Loucy (cell line): ENCODE measurements at regions not wholly inside any gene's neighbourhood (a gene's known extent, or its start where the extent isn't known, plus 50 kb on each side); places are given as distances from the start of the nearest gene placed in this dataset.

Source experiments
- EZH2phosphoT487 ChIP-seq: fragments of 200-600 bp; IDR thresholded peaks from 2 replicates; pipeline ENCODE4 v1.6.1; 2018; ENCODE audit warnings: antibody characterized with exemption, mild to moderate bottlenecking, moderate library complexity, borderline replicate concordance
- TF ChIP-seq, protein P1 (sequence below): fragments of 200-600 bp; sonication (generic); conservative IDR thresholded peaks from 2 replicates; pipeline ENCODE4 v1.5.1; 2014; ENCODE audit warnings: mild to moderate bottlenecking, antibody characterized with exemption, low read length

DNA sequence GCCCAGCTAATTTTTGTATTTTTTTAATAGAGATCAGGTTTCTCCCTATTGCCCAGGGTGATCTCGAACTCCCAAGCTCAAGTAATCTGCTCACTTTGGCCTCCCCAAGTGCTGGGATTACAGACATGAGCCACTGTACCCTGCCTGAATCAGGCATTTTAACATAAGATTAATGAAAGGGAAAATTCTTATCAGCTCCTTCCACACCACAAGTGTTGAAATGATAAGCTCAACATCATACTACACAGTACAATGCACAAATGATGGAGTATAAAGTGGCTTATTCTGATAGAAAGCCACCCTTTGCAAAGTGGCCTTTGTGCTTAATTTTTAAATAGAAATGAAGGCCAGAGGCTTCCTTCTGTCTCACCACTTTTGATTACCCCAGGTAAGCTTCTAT lies 71.3 kb upstream of the MCHR2 start:
- TF ChIP-seq, protein P1, sequence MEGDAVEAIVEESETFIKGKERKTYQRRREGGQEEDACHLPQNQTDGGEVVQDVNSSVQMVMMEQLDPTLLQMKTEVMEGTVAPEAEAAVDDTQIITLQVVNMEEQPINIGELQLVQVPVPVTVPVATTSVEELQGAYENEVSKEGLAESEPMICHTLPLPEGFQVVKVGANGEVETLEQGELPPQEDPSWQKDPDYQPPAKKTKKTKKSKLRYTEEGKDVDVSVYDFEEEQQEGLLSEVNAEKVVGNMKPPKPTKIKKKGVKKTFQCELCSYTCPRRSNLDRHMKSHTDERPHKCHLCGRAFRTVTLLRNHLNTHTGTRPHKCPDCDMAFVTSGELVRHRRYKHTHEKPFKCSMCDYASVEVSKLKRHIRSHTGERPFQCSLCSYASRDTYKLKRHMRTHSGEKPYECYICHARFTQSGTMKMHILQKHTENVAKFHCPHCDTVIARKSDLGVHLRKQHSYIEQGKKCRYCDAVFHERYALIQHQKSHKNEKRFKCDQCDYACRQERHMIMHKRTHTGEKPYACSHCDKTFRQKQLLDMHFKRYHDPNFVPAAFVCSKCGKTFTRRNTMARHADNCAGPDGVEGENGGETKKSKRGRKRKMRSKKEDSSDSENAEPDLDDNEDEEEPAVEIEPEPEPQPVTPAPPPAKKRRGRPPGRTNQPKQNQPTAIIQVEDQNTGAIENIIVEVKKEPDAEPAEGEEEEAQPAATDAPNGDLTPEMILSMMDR, result no peak
- no peak for TF ChIP-seq EZH2phosphoT487
